Stimulated activated naive CD4-positive, alpha-beta T cell (primary cell): ENCODE measurements at regions not wholly inside any gene's neighbourhood (a gene's known extent, or its start where the extent isn't known, plus 50 kb on each side); places are given as distances from the start of the nearest gene placed in this dataset.

Source experiments
- DNase-seq, 6 experiments: peaks; one replicate each; lab custom pipeline; 2025; lab: John Stamatoyannopoulos, UW

GRCh38 chr5:148708854-148709253 lies 54.5 kb upstream of the HTR4 start:
- no peak for DNase-seq

GRCh38 chr5:148711961-148712360 lies 57.6 kb upstream of the HTR4 start:
- no peak for DNase-seq

- DNase-seq: no peak
Observed at GRCh38 chr5:148713735-148714508, 59.6 kb upstream of the HTR4 start.

GRCh38 chr5:148716716-148717115 lies 62.4 kb upstream of the HTR4 start:
- DNase-seq: no peak

GRCh38 chr5:148717668-148718067 lies 63.3 kb upstream of the HTR4 start:
- no peak for DNase-seq

GRCh38 chr5:148719605-148720004 lies 65.3 kb upstream of the HTR4 start:
- DNase-seq: no peak

- DNase-seq: no peak
Observed at GRCh38 chr5:148720257-148720656, 65.9 kb upstream of the HTR4 start.

- no peak for DNase-seq
Observed at GRCh38 chr5:148723143-148723542, 68.8 kb upstream of the HTR4 start.

- no peak for DNase-seq
Observed at GRCh38 chr5:148725675-148726074, 71.3 kb upstream of the HTR4 start.

- no peak for DNase-seq
Observed at GRCh38 chr5:148729182-148729581, 74.9 kb upstream of the HTR4 start.

GRCh38 chr5:148730270-148730669 lies 75.9 kb upstream of the HTR4 start:
- DNase-seq: no peak

GRCh38 chr5:148730942-148731898 lies 76.9 kb upstream of the HTR4 start:
- DNase-seq: peak; percentile 9 to 74 (median 50)

- DNase-seq: no peak
Observed at GRCh38 chr5:148732692-148733091, 78.4 kb upstream of the HTR4 start.

GRCh38 chr5:148733601-148734438 lies 79.5 kb upstream of the HTR4 start:
- DNase-seq: peak; percentile 1 to 57 (median 46)

GRCh38 chr5:148734518-148734917 lies 80.2 kb upstream of the HTR4 start:
- DNase-seq: no peak

- no peak for DNase-seq
Observed at GRCh38 chr5:148735301-148735835, 81.0 kb upstream of the HTR4 start.

- no peak for DNase-seq
Observed at GRCh38 chr5:148739023-148739422, 84.7 kb upstream of the HTR4 start.

- no peak for DNase-seq
Observed at GRCh38 chr5:148739524-148739923, 85.2 kb upstream of the HTR4 start.

- no peak for DNase-seq
Observed at GRCh38 chr5:148740079-148740858, 85.9 kb upstream of the HTR4 start.

GRCh38 chr5:148740966-148741742 lies 85.3 kb upstream of the ADRB2 start:
- DNase-seq: peak in 2 of 6 experiments; percentile 3 to 21
